CD4-positive, alpha-beta T cell (primary cell): ENCODE measurements at regions not wholly inside any gene's neighbourhood (a gene's known extent, or its start where the extent isn't known, plus 50 kb on each side); places are given as distances from the start of the nearest gene placed in this dataset.

Experiments used
- ATAC-seq: fragments of 200-7000 bp; cut with Tn5 transposase; one replicate; pipeline ENCODE4 v1.10.0; 2022; ENCODE audit warnings: mild to moderate bottlenecking; ENCODE audit not compliant: poor library complexity
- CTCF ChIA-PET: fragments of 350-600 bp; sonication (Branson Sonifier 250); formaldehyde crosslinking; loops from one replicate; lab custom pipeline; 2021; ENCODE audit warnings: antibody characterized with exemption, inconsistent platforms; lab: Charles Lee
- POLR2A ChIA-PET: fragments of 350-600 bp; sonication (Branson Sonifier 250); formaldehyde crosslinking; loops from one replicate; lab custom pipeline; 2021; ENCODE audit warnings: antibody characterized with exemption, inconsistent platforms; lab: Charles Lee
- DNase-seq, 14 experiments: peaks; one replicate each; pipeline ENCODE4 v3.0.0-alpha.2; 2013 to 2020; ENCODE audit warnings: mixed read lengths in 2 of 14
- H3K27ac ChIP-seq, 2 donors: one replicate each; pipeline versions ENCODE4 v1.5.1 to v1.7.0; 2013; ENCODE audit warnings: low read length in 2 of 2, low read depth in 1 of 2, mild to moderate bottlenecking in 1 of 2
- H3K27me3 ChIP-seq, 2 experiments: 1 replicate in 1 of 2; 2 replicates in 1 of 2; pipeline versions ENCODE4 v1.6.1 to v1.7.0; 2013; ENCODE audit warnings: low read length in 2 of 2, control low read depth in 1 of 2, mild to moderate bottlenecking in 1 of 2, moderate library complexity in 1 of 2; ENCODE audit not compliant: insufficient read depth in 2 of 2, control insufficient read depth in 1 of 2
- H3K36me3 ChIP-seq: one replicate; pipeline ENCODE4 v1.6.1; 2013; ENCODE audit warnings: low read length, control low read depth; ENCODE audit not compliant: insufficient read depth
- H3K4me1 ChIP-seq: one replicate; pipeline ENCODE4 v1.6.1; 2013; ENCODE audit warnings: low read length, control low read depth; ENCODE audit not compliant: insufficient read depth
- H3K4me3 ChIP-seq: one replicate; pipeline ENCODE4 v1.5.1; 2013; ENCODE audit warnings: mild to moderate bottlenecking, low read length, moderate library complexity
- H3K9me3 ChIP-seq, 2 experiments: 1 replicate in 1 of 2; 2 replicates in 1 of 2; pipeline versions ENCODE4 v1.6.1 to v1.7.0; 2013; ENCODE audit warnings: low read length in 2 of 2, mild to moderate bottlenecking in 2 of 2, control low read depth in 1 of 2, moderate library complexity in 1 of 2; ENCODE audit not compliant: control insufficient read depth in 1 of 2, insufficient read depth in 1 of 2
- H3K27ac Mint-ChIP-seq: one replicate; pipeline ENCODE4 v1.8.0; 2020; ENCODE audit warnings: mixed read lengths
- H3K27me3 Mint-ChIP-seq: one replicate; pipeline ENCODE4 v1.8.0; 2021; ENCODE audit warnings: mixed read lengths
- H3K36me3 Mint-ChIP-seq: one replicate; pipeline ENCODE4 v1.8.0; 2021; ENCODE audit warnings: low read depth, mixed read lengths
- H3K4me1 Mint-ChIP-seq: one replicate; pipeline ENCODE4 v1.8.0; 2021; ENCODE audit warnings: low read depth, mixed read lengths
- H3K4me3 Mint-ChIP-seq: one replicate; pipeline ENCODE4 v1.8.0; 2020; ENCODE audit warnings: mild to moderate bottlenecking, mixed read lengths
- H3K9me3 Mint-ChIP-seq: one replicate; pipeline ENCODE4 v1.8.0; 2020; ENCODE audit warnings: mixed read lengths
- CTCF ChIP-seq: fragments of 200-600 bp; IDR thresholded peaks from one replicate; pipeline ENCODE4 v1.8.0; 2022; ENCODE audit warnings: antibody characterized with exemption, mild to moderate bottlenecking
- intact Hi-C, 2 experiments: fragments of 100-400 bp; cut with DNase I in 1 of 2; cut with micrococcal nuclease in 1 of 2; formaldehyde crosslinking; loops; one replicate each; pipeline versions ENCODE4 v1.15.1 to v1.9.0; 2023 to 2025; cut with DNase I, micrococcal nuclease

- ChIA-PET POLR2A (no interaction called here), CTCF (no interaction called here)
- TF ChIP-seq CTCF: no peak
- Mint-ChIP-seq H3K4me1 (no peaks in the 10 kb centered on the region), H3K27me3 (peaks cover 32% of the 10 kb centered on the region), H3K27ac (no peak overlapping the region), H3K4me3 (no peak overlapping the region), H3K36me3 (no peaks in the 10 kb centered on the region), H3K9me3 (no peaks in the 10 kb centered on the region)
- Histone ChIP-seq H3K4me1 (no peaks in the 10 kb centered on the region), H3K4me3 (no peak overlapping the region), H3K27ac (no peak overlapping the region), H3K9me3 (peaks cover 0 to 22% of the 10 kb centered on the region in 2 experiments), H3K27me3 (peaks cover 0 to 7% of the 10 kb centered on the region in 2 experiments), H3K36me3 (no peaks in the 10 kb centered on the region)
- no peak for ATAC-seq
- intact Hi-C loops: no loop called here
- no peak for DNase-seq
These were observed 184.7 kb downstream of the CTTN start for GRCh38 chr11:70582886-70583641.

GRCh38 chr11:70583781-70584218, 185.5 kb downstream of the CTTN start:
- H3K27ac Mint-ChIP-seq: no peak overlapping the region
- H3K36me3 ChIP-seq: no peaks in the 10 kb centered on the region
- ChIA-PET POLR2A (no interaction called here), CTCF (no interaction called here)
- H3K9me3 ChIP-seq: peaks cover 0 to 22% of the 10 kb centered on the region in 2 experiments
- no peaks in the 10 kb centered on the region for H3K4me1 ChIP-seq
- H3K4me1 Mint-ChIP-seq: no peaks in the 10 kb centered on the region
- TF ChIP-seq CTCF: no peak
- H3K4me3 Mint-ChIP-seq: no peak overlapping the region
- H3K36me3 Mint-ChIP-seq: no peaks in the 10 kb centered on the region
- ATAC-seq (no peak), DNase-seq (no peak)
- peaks cover 0 to 9% of the 10 kb centered on the region in 2 experiments for H3K27me3 ChIP-seq
- intact Hi-C loops: no loop called here
- H3K4me3 ChIP-seq: no peak overlapping the region
- H3K27me3 Mint-ChIP-seq: peaks cover 37% of the 10 kb centered on the region
- H3K9me3 Mint-ChIP-seq: no peaks in the 10 kb centered on the region
- no peak overlapping the region for H3K27ac ChIP-seq

- Histone ChIP-seq H3K4me3 (no peak overlapping the region), H3K4me1 (no peaks in the 10 kb centered on the region), H3K27me3 (peaks cover 0 to 9% of the 10 kb centered on the region in 2 experiments), H3K27ac (no peak overlapping the region), H3K36me3 (no peaks in the 10 kb centered on the region), H3K9me3 (peaks cover 0 to 22% of the 10 kb centered on the region in 2 experiments)
- ChIA-PET CTCF (no interaction called here), POLR2A (no interaction called here)
- H3K36me3 Mint-ChIP-seq: no peaks in the 10 kb centered on the region
- no peak for DNase-seq
- H3K4me1 Mint-ChIP-seq: peaks cover 4% of the 10 kb centered on the region
- ATAC-seq: no peak
- H3K27me3 Mint-ChIP-seq: peaks cover 43% of the 10 kb centered on the region
- intact Hi-C loops: no loop called here
- no peaks in the 10 kb centered on the region for H3K9me3 Mint-ChIP-seq
- no peak overlapping the region for H3K4me3 Mint-ChIP-seq
- H3K27ac Mint-ChIP-seq: no peak overlapping the region
- TF ChIP-seq CTCF: no peak
These were observed 186.3 kb downstream of the CTTN start for GRCh38 chr11:70584498-70585235.
